Spleen (tissue), 11 donors: ENCODE measurements at regions not wholly inside any gene's neighbourhood (a gene's known extent, or its start where the extent isn't known, plus 50 kb on each side); places are given as distances from the start of the nearest gene placed in this dataset.
"Not testable (repeated sequence)": the region's sequence is repeated elsewhere in the genome, so short reads cannot be mapped to it uniquely, and the experiment has no call there.

ENCODE experiments used
- DNase-seq: peaks from one replicate; pipeline ENCODE4 v3.0.0-alpha.2; 2020
- H3K27ac ChIP-seq, 8 donors: fragments of 200-600 bp; sonication (generic) in 7 of 8; 1 replicate in 4 of 8; 2 replicates in 4 of 8; pipeline versions ENCODE4 v1.5.0 to v1.8.0; 2016 to 2021; ENCODE audit warnings: inconsistent platforms in 4 of 8, mild to moderate bottlenecking in 4 of 8, moderate library complexity in 1 of 8
- H3K27me3 ChIP-seq, 7 donors: fragments of 200-600 bp; sonication (generic) in 6 of 7; replicated peaks in 1 of 7; 1 replicate in 4 of 7; 2 replicates in 3 of 7; pipeline versions ENCODE4 v1.5.0 to v1.8.0; 2016 to 2021; ENCODE audit warnings: inconsistent platforms in 3 of 7, mild to moderate bottlenecking in 1 of 7
- H3K36me3 ChIP-seq, 6 donors: fragments of 200-600 bp; sonication (generic) in 5 of 6; 1 replicate in 4 of 6; 2 replicates in 2 of 6; pipeline versions ENCODE4 v1.5.0 to v1.8.0; 2016 to 2021; ENCODE audit warnings: inconsistent platforms in 2 of 6
- H3K4me1 ChIP-seq, 6 donors: fragments of 200-600 bp; sonication (generic) in 5 of 6; 1 replicate in 3 of 6; 2 replicates in 3 of 6; pipeline versions ENCODE4 v1.5.0 to v1.8.0; 2016 to 2021; ENCODE audit warnings: inconsistent platforms in 3 of 6
- H3K4me3 ChIP-seq, 8 donors: fragments of 200-600 bp; sonication (generic) in 7 of 8; 1 replicate in 4 of 8; 2 replicates in 4 of 8; pipeline versions ENCODE4 v1.5.0 to v1.8.0; 2016 to 2021; ENCODE audit warnings: inconsistent platforms in 4 of 8, mild to moderate bottlenecking in 4 of 8, moderate library complexity in 2 of 8
- H3K9me3 ChIP-seq, 8 donors: fragments of 200-600 bp; sonication (generic) in 7 of 8; 1 replicate in 4 of 8; 2 replicates in 4 of 8; pipeline versions ENCODE4 v1.5.0 to v1.8.0; 2016 to 2021; ENCODE audit warnings: inconsistent platforms in 4 of 8
- POLR2A ChIP-seq, 3 donors: fragments of 450-650 bp; IDR thresholded peaks; one replicate each; pipeline ENCODE4 v1.5.1; 2017; ENCODE audit warnings: antibody characterized with exemption in 3 of 3, mild to moderate bottlenecking in 1 of 3
- POLR2AphosphoS5 ChIP-seq, 3 donors: sonication (generic); formaldehyde crosslinking; IDR thresholded peaks; one replicate each; pipeline ENCODE4 v1.5.1; 2017; ENCODE audit warnings: antibody characterized with exemption in 3 of 3
- WGBS, 5 donors: extraction: QIAGEN DNeasy Blood & Tissue Kit in 3 of 5; methylation state at CpG; one replicate each; pipeline versions ENCODE4 v1.1.5 to v1.1.7; 2013 to 2018; 5-methylcytosine and 5-hydroxymethylcytosine counted together
- intact Hi-C: fragments of 100-400 bp; cut with DNase I; formaldehyde crosslinking; loops from one replicate; pipeline ENCODE4 v1.15.0; 2023; ENCODE audit warnings: low total_unique reads
- TF ChIP-seq, protein P1 (sequence below), 11 experiments: fragments of 200-600 bp in 7 of 11; fragments of 450-650 bp in 4 of 11; sonication (generic) in 4 of 11; IDR thresholded peaks in 8 of 11; conservative IDR thresholded peaks in 3 of 11; 1 replicate in 7 of 11; 2 replicates in 4 of 11; pipeline versions ENCODE4 v1.4.0 to v1.8.0; 2016 to 2021; ENCODE audit warnings: antibody characterized with exemption in 11 of 11, inconsistent platforms in 4 of 11, mild to moderate bottlenecking in 1 of 11
- donor health status: healthy with polysubstance abuse.
- donor health status: DM: no; HTN: no; CAD: no; lungs with moderate emphysema.
- donor health status: DM: no; HTN: no; CAD: no.
- donor health status: Bipolar disorder and iron deficiency.
- donor health status: healthy.
- donor health status: DM: no; HTN: no; CAD: no.
- donor health status: DM: yes; HTN: yes; CAD: no.

DNA sequence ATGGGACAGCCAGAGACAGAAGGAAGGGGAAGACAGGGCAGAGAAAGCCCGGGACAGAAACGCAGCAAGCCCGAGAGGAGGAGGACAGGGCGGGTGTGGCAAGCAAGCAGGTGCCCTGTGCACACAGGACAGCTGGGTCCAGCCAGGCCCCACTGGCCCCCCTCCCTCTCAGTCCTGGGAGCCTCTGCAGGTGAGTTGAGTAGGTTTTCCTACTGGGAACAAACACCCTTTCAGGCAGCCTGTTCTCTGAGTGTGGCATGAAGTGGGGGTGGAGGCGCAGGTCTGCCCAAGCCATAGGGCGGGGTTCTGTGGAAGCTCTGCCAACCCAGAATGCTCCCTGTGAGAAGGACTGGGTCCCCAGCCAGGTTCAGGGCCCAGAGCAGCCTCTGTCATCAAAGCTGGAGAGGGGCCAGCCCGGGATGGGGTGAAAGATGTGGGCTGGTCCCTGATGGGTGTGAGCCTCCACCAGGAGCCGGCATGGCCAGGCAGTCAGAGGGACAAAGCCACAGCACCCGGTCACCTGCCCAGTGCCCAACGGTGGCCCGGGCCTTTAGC, 129.4 kb downstream of the TFCP2L1 start:
- peaks cover 5 to 36% (median 28%) of the 10 kb centered on the region in 8 donors for H3K9me3 ChIP-seq
- WGBS, 5 donors = 86 to 92% (median 87%) methylated on average over 8 to 11 of the region's 11 CpGs
- no peaks in the 10 kb centered on the region for H3K36me3 ChIP-seq
- no peak overlapping the region for H3K27ac ChIP-seq
- no peaks in the 10 kb centered on the region for H3K4me1 ChIP-seq
- TF ChIP-seq, protein P1, sequence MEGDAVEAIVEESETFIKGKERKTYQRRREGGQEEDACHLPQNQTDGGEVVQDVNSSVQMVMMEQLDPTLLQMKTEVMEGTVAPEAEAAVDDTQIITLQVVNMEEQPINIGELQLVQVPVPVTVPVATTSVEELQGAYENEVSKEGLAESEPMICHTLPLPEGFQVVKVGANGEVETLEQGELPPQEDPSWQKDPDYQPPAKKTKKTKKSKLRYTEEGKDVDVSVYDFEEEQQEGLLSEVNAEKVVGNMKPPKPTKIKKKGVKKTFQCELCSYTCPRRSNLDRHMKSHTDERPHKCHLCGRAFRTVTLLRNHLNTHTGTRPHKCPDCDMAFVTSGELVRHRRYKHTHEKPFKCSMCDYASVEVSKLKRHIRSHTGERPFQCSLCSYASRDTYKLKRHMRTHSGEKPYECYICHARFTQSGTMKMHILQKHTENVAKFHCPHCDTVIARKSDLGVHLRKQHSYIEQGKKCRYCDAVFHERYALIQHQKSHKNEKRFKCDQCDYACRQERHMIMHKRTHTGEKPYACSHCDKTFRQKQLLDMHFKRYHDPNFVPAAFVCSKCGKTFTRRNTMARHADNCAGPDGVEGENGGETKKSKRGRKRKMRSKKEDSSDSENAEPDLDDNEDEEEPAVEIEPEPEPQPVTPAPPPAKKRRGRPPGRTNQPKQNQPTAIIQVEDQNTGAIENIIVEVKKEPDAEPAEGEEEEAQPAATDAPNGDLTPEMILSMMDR (IDR thresholded peaks at IDR 0.05 in 8 of 11, conservative IDR thresholded peaks at IDR 0.05 in 3 of 11) = no peak
- no peak for TF ChIP-seq POLR2A (IDR thresholded peaks at IDR 0.05)
- TF ChIP-seq POLR2AphosphoS5 (IDR thresholded peaks at IDR 0.05) = no peak
- H3K27me3 ChIP-seq = no peaks in the 10 kb centered on the region
- H3K4me3 ChIP-seq = no peak overlapping the region
- intact Hi-C loops = no loop called here
- DNase-seq = no peak

GRCh38 chr2:121157481-121157880, 127.5 kb downstream of the TFCP2L1 start:
- DNase-seq, H3K4me1 ChIP-seq, H3K4me3 ChIP-seq, H3K36me3 ChIP-seq, intact Hi-C loops, H3K27ac ChIP-seq, H3K27me3 ChIP-seq: not testable (repeated sequence)
- H3K9me3 ChIP-seq = peaks cover 5 to 37% (median 31%) of the 10 kb centered on the region in 8 donors
- 90 to 97% (median 94%) methylated on average over 1 of the region's 1 CpG for WGBS, 5 donors

- Histone ChIP-seq H3K4me3 (no peak overlapping the region), H3K9me3 (peaks cover 5 to 49% (median 40%) of the 10 kb centered on the region in 8 donors), H3K27me3 (no peaks in the 10 kb centered on the region), H3K4me1 (no peaks in the 10 kb centered on the region), H3K36me3 (no peaks in the 10 kb centered on the region), H3K27ac (no peak overlapping the region)
- DNase-seq = no peak
- intact Hi-C loops = no loop called here
- TF ChIP-seq POLR2AphosphoS5 (IDR thresholded peaks at IDR 0.05) (no peak), POLR2A (IDR thresholded peaks at IDR 0.05) (no peak)
- TF ChIP-seq, protein P1 (IDR thresholded peaks at IDR 0.05 in 8 of 11, conservative IDR thresholded peaks at IDR 0.05 in 3 of 11) = no peak
- 69 to 83% (median 83%) methylated on average over 8 of the region's 8 CpGs for WGBS, 5 donors
Observed at GRCh38 chr2:121159291-121160071, 125.5 kb downstream of the TFCP2L1 start.

DNA sequence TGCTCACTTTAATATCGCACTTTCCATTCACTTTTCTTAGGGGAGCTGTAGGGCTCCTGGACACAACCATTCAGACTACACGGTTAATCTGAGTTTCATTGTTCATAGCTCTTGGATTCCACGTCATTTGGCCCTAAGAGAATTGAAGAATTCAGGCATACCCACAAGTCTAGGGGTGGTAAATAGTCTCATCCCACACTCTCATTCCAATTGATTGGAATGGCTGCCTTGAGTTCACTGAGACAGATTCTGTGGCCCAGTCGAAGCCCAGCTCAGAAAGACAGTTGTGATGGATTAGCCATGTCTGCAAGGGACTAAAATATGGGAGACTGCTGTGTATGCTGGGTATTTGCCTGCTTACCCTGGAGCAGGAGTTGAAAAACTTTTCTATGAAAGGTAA, 124.6 kb downstream of the TFCP2L1 start:
- TF ChIP-seq, protein P1 (IDR thresholded peaks at IDR 0.05 in 8 of 11, conservative IDR thresholded peaks at IDR 0.05 in 3 of 11) = no peak
- TF ChIP-seq POLR2A (IDR thresholded peaks at IDR 0.05) = no peak
- no peak for TF ChIP-seq POLR2AphosphoS5 (IDR thresholded peaks at IDR 0.05)
- Histone ChIP-seq H3K9me3 (peaks cover 5 to 49% (median 40%) of the 10 kb centered on the region in 8 donors), H3K4me1 (no peaks in the 10 kb centered on the region), H3K27me3 (no peaks in the 10 kb centered on the region), H3K27ac (no peak overlapping the region), H3K4me3 (no peak overlapping the region), H3K36me3 (no peaks in the 10 kb centered on the region)
- 73 to 86% (median 75%) methylated on average over 4 of the region's 4 CpGs for WGBS, 5 donors
- DNase-seq = no peak
- intact Hi-C loops = no loop called here
